ENCODE measurements at regions not wholly inside any gene's neighbourhood (a gene's known extent, or its start where the extent isn't known, plus 50 kb on each side); places are given as distances from the start of the nearest gene placed in this dataset.

DNA sequence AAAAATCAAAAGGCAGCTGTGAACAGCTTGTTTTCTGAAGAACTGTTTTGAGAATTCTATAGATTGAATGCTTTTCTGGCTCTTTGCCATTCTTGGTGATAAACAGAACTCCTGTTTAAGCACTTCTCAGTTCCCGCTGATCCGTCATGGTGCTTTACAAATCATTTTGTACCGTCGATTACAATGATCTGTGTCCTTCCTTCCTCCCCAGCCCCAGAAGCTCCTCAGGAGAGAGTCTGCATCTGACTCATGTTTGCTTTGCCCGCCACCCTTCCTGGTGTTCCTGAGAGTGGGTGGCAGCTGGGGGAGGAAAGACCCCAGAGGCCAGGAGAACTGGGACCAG, 538.6 kb upstream of the MARCKS start:
- H3K27ac ChIP-seq (ENCODE audit: low read length): no peak overlapping the region
- in situ Hi-C loops (cut with HindIII; ENCODE audit: low pct_unique_long_range_greater_than_20kb, low sequenced_read_pairs): no loop called here
- H3K4me3 ChIP-seq (ENCODE audit: low read depth in 2 of 2, low read length in 2 of 2): no peak overlapping the region
- ATAC-seq (no peak), DNase-seq (ENCODE audit: low read depth, low spot score) (no peak)
- no TSS peak for BruUV-seq (replicated peaks)
- ChIA-PET CTCF (no interaction called here), POLR2A (no interaction called here)
- intact Hi-C loops (cut with micrococcal nuclease; ENCODE audit: unreplicated experiment): no loop called here
- no peaks in the 10 kb centered on the region for H3K36me3 ChIP-seq (ENCODE audit: control insufficient read depth, insufficient read depth, low read length)
- H3K4me1 ChIP-seq (ENCODE audit: control insufficient read depth, insufficient read depth, low read length): no peaks in the 10 kb centered on the region
- H3K9me3 ChIP-seq (ENCODE audit: control insufficient read depth, insufficient read depth, low read depth, low read length): no peaks in the 10 kb centered on the region
- TF ChIP-seq, protein P1, sequence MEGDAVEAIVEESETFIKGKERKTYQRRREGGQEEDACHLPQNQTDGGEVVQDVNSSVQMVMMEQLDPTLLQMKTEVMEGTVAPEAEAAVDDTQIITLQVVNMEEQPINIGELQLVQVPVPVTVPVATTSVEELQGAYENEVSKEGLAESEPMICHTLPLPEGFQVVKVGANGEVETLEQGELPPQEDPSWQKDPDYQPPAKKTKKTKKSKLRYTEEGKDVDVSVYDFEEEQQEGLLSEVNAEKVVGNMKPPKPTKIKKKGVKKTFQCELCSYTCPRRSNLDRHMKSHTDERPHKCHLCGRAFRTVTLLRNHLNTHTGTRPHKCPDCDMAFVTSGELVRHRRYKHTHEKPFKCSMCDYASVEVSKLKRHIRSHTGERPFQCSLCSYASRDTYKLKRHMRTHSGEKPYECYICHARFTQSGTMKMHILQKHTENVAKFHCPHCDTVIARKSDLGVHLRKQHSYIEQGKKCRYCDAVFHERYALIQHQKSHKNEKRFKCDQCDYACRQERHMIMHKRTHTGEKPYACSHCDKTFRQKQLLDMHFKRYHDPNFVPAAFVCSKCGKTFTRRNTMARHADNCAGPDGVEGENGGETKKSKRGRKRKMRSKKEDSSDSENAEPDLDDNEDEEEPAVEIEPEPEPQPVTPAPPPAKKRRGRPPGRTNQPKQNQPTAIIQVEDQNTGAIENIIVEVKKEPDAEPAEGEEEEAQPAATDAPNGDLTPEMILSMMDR (IDR thresholded peaks at IDR 0.05): no peak
- no peak for TF ChIP-seq POLR2AphosphoS5 (IDR thresholded peaks at IDR 0.05; ENCODE audit: low read depth, low read length)
- no peak for TF ChIP-seq SIN3A (IDR thresholded peaks at IDR 0.05; ENCODE audit: borderline replicate concordance, insufficient read depth, low read depth, low read length)
- TF ChIP-seq TCF7L2 (IDR thresholded peaks at IDR 0.05; ENCODE audit: low read depth, low read length): no peak
- TF ChIP-seq, protein P2, sequence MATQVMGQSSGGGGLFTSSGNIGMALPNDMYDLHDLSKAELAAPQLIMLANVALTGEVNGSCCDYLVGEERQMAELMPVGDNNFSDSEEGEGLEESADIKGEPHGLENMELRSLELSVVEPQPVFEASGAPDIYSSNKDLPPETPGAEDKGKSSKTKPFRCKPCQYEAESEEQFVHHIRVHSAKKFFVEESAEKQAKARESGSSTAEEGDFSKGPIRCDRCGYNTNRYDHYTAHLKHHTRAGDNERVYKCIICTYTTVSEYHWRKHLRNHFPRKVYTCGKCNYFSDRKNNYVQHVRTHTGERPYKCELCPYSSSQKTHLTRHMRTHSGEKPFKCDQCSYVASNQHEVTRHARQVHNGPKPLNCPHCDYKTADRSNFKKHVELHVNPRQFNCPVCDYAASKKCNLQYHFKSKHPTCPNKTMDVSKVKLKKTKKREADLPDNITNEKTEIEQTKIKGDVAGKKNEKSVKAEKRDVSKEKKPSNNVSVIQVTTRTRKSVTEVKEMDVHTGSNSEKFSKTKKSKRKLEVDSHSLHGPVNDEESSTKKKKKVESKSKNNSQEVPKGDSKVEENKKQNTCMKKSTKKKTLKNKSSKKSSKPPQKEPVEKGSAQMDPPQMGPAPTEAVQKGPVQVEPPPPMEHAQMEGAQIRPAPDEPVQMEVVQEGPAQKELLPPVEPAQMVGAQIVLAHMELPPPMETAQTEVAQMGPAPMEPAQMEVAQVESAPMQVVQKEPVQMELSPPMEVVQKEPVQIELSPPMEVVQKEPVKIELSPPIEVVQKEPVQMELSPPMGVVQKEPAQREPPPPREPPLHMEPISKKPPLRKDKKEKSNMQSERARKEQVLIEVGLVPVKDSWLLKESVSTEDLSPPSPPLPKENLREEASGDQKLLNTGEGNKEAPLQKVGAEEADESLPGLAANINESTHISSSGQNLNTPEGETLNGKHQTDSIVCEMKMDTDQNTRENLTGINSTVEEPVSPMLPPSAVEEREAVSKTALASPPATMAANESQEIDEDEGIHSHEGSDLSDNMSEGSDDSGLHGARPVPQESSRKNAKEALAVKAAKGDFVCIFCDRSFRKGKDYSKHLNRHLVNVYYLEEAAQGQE (IDR thresholded peaks at IDR 0.05; ENCODE audit: insufficient read depth in 1 of 2, low read depth in 2 of 2, low read length in 1 of 2): no peak
- H3K27me3 ChIP-seq (ENCODE audit: control insufficient read depth, insufficient read depth, low read length): no peaks in the 10 kb centered on the region

DNA sequence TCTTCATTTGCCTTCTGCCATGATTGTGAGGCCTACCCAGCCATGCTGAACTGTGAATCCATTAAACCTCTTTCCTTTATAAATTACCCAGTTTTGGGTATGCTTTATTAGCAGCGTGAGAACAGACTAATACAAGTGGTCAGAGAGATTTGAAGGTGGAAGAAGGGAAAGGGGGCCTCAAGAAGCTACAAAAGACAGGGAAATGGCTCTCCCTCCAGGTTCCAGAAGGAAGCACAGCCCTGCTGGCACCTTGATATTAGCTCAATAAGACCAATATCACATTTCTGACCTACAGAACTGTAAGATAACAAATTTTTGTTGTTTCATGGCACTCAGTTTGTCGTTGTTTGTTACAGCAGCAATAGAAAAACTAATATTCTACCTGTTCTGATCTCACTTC, 536.5 kb upstream of the MARCKS start:
- no peak overlapping the region for H3K4me3 ChIP-seq (ENCODE audit: low read depth in 2 of 2, low read length in 2 of 2)
- DNase-seq (ENCODE audit: low read depth, low spot score) (no peak), ATAC-seq (no peak)
- H3K9me3 ChIP-seq (ENCODE audit: control insufficient read depth, insufficient read depth, low read depth, low read length): no peaks in the 10 kb centered on the region
- H3K27me3 ChIP-seq (ENCODE audit: control insufficient read depth, insufficient read depth, low read length): no peaks in the 10 kb centered on the region
- H3K27ac ChIP-seq (ENCODE audit: low read length): no peak overlapping the region
- no TSS peak for BruUV-seq (replicated peaks)
- TF ChIP-seq, protein P1 (IDR thresholded peaks at IDR 0.05): no peak
- TF ChIP-seq TCF7L2 (IDR thresholded peaks at IDR 0.05; ENCODE audit: low read depth, low read length) (no peak), SIN3A (IDR thresholded peaks at IDR 0.05; ENCODE audit: borderline replicate concordance, insufficient read depth, low read depth, low read length) (no peak), POLR2AphosphoS5 (IDR thresholded peaks at IDR 0.05; ENCODE audit: low read depth, low read length) (no peak)
- TF ChIP-seq, protein P2 (IDR thresholded peaks at IDR 0.05; ENCODE audit: insufficient read depth in 1 of 2, low read depth in 2 of 2, low read length in 1 of 2): no peak
- H3K4me1 ChIP-seq (ENCODE audit: control insufficient read depth, insufficient read depth, low read length): no peaks in the 10 kb centered on the region
- in situ Hi-C loops (cut with HindIII; ENCODE audit: low pct_unique_long_range_greater_than_20kb, low sequenced_read_pairs) (no loop called here), intact Hi-C loops (cut with micrococcal nuclease; ENCODE audit: unreplicated experiment) (loop anchor here (10.0 kb wide), 1 partner anchor 534 kb away; the partner anchor contains the start of gene MARCKS)
- POLR2A ChIA-PET: no interaction called here
- H3K36me3 ChIP-seq (ENCODE audit: control insufficient read depth, insufficient read depth, low read length): no peaks in the 10 kb centered on the region
- CTCF ChIA-PET: no interaction called here
